ENCODE measurements at regions not wholly inside any gene's neighbourhood (a gene's known extent, or its start where the extent isn't known, plus 50 kb on each side); places are given as distances from the start of the nearest gene placed in this dataset.

GRCh38 chr1:221363039-221363438 lies 378.9 kb downstream of the DUSP10 start:
- DNase-seq (no peak), ATAC-seq (no peak)
- Histone ChIP-seq H3K4me1 (no peaks in the 10 kb centered on the region), H3K27me3 (no peaks in the 10 kb centered on the region), H3K36me3 (no peaks in the 10 kb centered on the region), H3K4me3 (no peak overlapping the region), H3K27ac (no peak overlapping the region), H3K9me3 (no peaks in the 10 kb centered on the region)
- in situ Hi-C loops (cut with MboI; ENCODE audit: low sequenced_read_pairs in 4 of 4), result no loop called here
- intact Hi-C loops (cut with DNase I; ENCODE audit: low total_unique reads), result no loop called here
- TF ChIP-seq POLR2A (IDR thresholded peaks at IDR 0.05) (no peak), CTCF (IDR thresholded peaks at IDR 0.05 in 4 of 5, conservative IDR thresholded peaks at IDR 0.05 in 1 of 5) (no peak)

- TF ChIP-seq CTCF (IDR thresholded peaks at IDR 0.05 in 4 of 5, conservative IDR thresholded peaks at IDR 0.05 in 1 of 5) (no peak), POLR2A (IDR thresholded peaks at IDR 0.05) (no peak)
- H3K27ac ChIP-seq, result peak overlapping the region in 1 of 4 donors; percentile 3
- intact Hi-C loops (cut with DNase I; ENCODE audit: low total_unique reads), result no loop called here
- H3K36me3 ChIP-seq, result no peaks in the 10 kb centered on the region
- peak in 1 of 2 donors; percentile 49 for ATAC-seq
- H3K4me3 ChIP-seq, result no peak overlapping the region
- no peaks in the 10 kb centered on the region for H3K4me1 ChIP-seq
- DNase-seq, result no peak
- H3K9me3 ChIP-seq, result no peaks in the 10 kb centered on the region
- in situ Hi-C loops (cut with MboI; ENCODE audit: low sequenced_read_pairs in 4 of 4), result no loop called here
- no peaks in the 10 kb centered on the region for H3K27me3 ChIP-seq
Observed at GRCh38 chr1:221366495-221367110, 375.3 kb downstream of the DUSP10 start.

GRCh38 chr1:221371705-221372104 lies 370.2 kb downstream of the DUSP10 start:
- Histone ChIP-seq H3K27me3 (no peaks in the 10 kb centered on the region), H3K36me3 (no peaks in the 10 kb centered on the region), H3K4me1 (no peaks in the 10 kb centered on the region), H3K4me3 (no peak overlapping the region), H3K9me3 (no peaks in the 10 kb centered on the region), H3K27ac (no peak overlapping the region)
- intact Hi-C loops (cut with DNase I; ENCODE audit: low total_unique reads), result no loop called here
- no peak for ATAC-seq
- DNase-seq, result no peak
- TF ChIP-seq POLR2A (IDR thresholded peaks at IDR 0.05) (no peak), CTCF (IDR thresholded peaks at IDR 0.05 in 4 of 5, conservative IDR thresholded peaks at IDR 0.05 in 1 of 5) (no peak)
- in situ Hi-C loops (cut with MboI; ENCODE audit: low sequenced_read_pairs in 4 of 4), result no loop called here

- no peaks in the 10 kb centered on the region for H3K27me3 ChIP-seq
- no peaks in the 10 kb centered on the region for H3K4me1 ChIP-seq
- intact Hi-C loops (cut with DNase I; ENCODE audit: low total_unique reads) (no loop called here), in situ Hi-C loops (cut with MboI; ENCODE audit: low sequenced_read_pairs in 4 of 4) (no loop called here)
- no peaks in the 10 kb centered on the region for H3K9me3 ChIP-seq
- no peak overlapping the region for H3K4me3 ChIP-seq
- no peaks in the 10 kb centered on the region for H3K36me3 ChIP-seq
- DNase-seq, result no peak
- H3K27ac ChIP-seq, result no peak overlapping the region
- TF ChIP-seq CTCF (IDR thresholded peaks at IDR 0.05 in 4 of 5, conservative IDR thresholded peaks at IDR 0.05 in 1 of 5), result no peak
- TF ChIP-seq POLR2A (IDR thresholded peaks at IDR 0.05), result no peak
- no peak for ATAC-seq
Observed at GRCh38 chr1:221373795-221374194, 368.1 kb downstream of the DUSP10 start.

- Histone ChIP-seq H3K27me3 (no peaks in the 10 kb centered on the region), H3K4me1 (no peaks in the 10 kb centered on the region), H3K9me3 (no peaks in the 10 kb centered on the region), H3K4me3 (no peak overlapping the region), H3K36me3 (no peaks in the 10 kb centered on the region), H3K27ac (no peak overlapping the region)
- no peak for TF ChIP-seq CTCF (IDR thresholded peaks at IDR 0.05 in 4 of 5, conservative IDR thresholded peaks at IDR 0.05 in 1 of 5)
- no peak for TF ChIP-seq POLR2A (IDR thresholded peaks at IDR 0.05)
- ATAC-seq (no peak), DNase-seq (no peak)
- in situ Hi-C loops (cut with MboI; ENCODE audit: low sequenced_read_pairs in 4 of 4) (no loop called here), intact Hi-C loops (cut with DNase I; ENCODE audit: low total_unique reads) (no loop called here)
Observed at GRCh38 chr1:221376286-221376685, 365.6 kb downstream of the DUSP10 start.
